Right ventricle myocardium superior (tissue), 1 donor: ENCODE measurements at regions not wholly inside any gene's neighbourhood (a gene's known extent, or its start where the extent isn't known, plus 50 kb on each side); places are given as distances from the start of the nearest gene placed in this dataset.

Experiments used
- ATAC-seq: fragments of 200-7000 bp; cut with Tn5 transposase; one replicate; pipeline ENCODE4 v1.9.1; 2020; ENCODE audit warnings: mild to moderate bottlenecking; ENCODE audit not compliant: poor library complexity
- DNase-seq: peaks from one replicate; pipeline ENCODE4 v3.0.0-alpha.2; 2020
- intact Hi-C: fragments of 100-400 bp; cut with DNase I; formaldehyde crosslinking; loops from one replicate; pipeline ENCODE4 v1.11.2; 2022
- donor health status: DM: no; HTN: yes; CAD: no; lungs with severe emphysema.

DNA sequence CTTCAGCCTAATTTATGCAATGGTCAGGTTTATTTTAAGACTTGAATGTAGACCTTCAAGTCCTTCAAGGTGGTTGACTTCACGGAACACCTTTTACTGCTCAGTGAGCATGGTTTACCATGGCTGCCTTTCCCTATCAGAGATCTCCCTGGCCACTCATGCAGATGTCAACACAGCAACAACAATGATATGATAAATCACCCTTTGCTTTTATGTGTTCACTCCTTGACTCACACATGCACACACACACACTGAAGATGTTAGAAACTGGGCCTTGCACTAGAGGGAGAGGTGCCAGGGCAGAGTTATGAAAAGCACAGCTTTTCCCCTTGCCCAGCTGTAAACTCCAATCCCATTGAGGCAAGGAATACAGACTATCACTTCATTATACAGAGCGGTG, 134.4 kb downstream of the WNT5A start:
- ATAC-seq (no peak), DNase-seq (no peak)
- intact Hi-C loops = no loop called here

DNA sequence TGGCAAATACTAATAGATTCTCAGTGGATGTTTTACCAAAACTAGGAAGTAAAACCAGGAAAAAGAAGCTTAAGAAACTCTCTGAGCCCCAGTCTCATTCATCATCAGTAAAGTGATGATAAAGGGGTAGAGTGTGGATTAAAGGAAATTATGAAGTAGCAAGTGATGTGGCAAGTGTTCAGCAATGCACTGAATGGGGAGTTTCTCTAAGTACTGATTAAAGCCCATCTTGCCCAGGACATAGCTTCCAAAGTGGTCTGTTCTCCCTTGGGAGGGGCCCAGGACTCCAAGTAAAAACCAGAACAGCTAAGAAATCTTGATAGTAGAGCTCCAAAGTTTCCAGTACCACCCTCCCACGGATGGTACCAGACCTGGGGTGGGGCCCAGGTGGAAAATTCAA, 137.3 kb downstream of the WNT5A start:
- ATAC-seq (no peak), DNase-seq (no peak)
- intact Hi-C loops = no loop called here

DNA sequence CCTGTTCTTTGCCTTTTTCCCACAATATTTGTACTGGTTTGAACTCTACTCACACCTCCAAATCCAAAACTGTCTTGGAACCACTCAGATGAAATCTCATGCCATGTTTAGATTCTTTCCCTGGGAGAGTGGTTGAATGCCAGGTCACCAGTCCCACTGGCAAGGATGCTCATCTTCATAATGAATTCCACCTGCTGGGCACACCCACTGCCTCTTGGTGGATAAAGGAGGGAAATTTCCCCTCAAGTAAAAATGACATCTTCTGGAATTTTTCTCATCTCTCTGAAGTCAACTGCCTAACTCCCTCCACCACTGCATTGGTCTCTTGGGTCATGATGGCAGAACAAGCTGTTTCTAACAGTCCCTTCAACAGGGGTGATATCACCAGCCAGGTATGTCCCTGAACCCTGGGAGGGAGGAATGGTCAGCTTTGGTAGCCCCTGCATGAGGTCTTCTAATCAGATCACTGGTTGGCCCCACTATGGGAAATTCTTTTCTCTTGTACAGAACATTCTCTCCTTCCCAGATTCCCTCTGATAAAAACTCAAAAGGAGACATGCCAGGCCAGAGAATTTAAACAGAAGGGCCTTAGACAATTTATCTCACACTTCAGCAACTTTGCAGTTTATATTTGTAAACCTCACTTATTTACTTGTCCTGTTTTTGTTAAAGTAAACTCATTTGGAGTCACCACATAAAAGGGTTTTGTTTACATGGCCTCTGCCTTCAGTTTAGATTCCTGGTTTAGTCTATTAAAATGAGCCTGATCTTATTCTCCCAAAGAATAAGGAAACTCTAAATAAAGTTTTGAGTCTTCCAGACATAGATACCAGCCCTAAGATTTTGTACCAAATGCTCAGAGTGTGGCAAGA, 143.4 kb downstream of the WNT5A start:
- ATAC-seq (no peak), DNase-seq (no peak)
- intact Hi-C loops = no loop called here

DNA sequence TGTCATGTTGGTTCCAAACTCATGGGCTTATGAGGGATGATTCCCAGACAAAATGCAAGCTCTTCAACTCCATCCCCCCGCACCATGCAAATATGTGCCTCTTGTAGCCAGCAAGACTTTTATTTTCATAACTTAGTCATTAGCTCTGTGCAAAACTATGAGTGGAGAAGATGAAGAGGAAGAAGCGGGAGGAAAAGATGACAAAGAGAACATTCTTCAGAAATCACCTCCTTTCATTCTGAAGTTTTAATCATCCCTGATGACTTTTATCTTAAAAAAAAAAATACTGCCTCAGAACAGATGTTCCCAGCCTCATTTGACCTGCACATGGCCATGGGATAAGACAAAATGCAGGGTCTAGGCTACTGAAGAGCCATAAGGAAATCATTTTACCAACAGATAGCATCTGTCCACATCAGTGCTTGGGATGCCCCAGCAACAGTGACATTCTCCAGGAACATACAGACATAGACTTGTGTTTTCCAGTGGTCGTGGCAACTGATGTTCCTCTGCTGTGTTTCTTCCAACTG, 145.5 kb downstream of the WNT5A start:
- intact Hi-C loops = no loop called here
- DNase-seq (no peak), ATAC-seq (no peak)

DNA sequence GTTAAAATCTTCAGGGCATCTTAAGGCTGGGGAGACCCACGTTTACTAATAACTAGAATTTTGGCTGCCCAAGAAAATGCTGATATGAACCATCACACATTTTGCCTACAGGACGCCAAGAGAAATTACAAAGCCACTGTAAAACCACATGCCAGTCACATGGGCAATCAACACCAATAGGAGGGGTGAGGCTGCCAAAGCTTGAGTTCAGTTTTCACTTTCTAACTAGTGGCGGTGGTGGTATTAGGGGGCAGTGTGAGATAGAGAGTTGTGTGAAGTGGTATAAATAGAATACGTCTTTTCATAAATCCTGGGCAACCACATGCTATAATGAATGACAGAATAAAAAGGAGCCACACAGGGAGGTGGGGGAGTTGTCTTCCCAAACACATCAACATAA, 147.3 kb downstream of the WNT5A start:
- intact Hi-C loops = no loop called here
- DNase-seq (no peak), ATAC-seq (no peak)

DNA sequence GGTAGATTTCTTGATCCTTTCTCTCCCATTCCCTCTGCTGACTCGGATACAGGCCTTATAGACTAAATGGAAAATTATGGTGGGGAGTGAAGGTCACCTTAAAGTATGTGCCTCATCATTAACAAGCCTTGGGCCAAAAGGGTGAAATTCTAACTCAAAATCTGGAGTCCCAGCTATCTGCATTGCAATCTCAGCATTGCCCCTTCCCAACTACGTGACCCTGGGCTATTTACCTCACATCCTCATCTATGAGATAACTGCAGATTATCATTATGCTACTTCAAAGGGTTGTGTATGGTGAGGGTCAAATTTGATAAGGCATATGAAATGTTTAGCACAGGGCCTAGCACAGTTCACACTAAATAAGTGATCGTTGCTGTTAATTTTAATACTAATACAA, 147.7 kb downstream of the WNT5A start:
- intact Hi-C loops = no loop called here
- ATAC-seq = no peak
- no peak for DNase-seq

DNA sequence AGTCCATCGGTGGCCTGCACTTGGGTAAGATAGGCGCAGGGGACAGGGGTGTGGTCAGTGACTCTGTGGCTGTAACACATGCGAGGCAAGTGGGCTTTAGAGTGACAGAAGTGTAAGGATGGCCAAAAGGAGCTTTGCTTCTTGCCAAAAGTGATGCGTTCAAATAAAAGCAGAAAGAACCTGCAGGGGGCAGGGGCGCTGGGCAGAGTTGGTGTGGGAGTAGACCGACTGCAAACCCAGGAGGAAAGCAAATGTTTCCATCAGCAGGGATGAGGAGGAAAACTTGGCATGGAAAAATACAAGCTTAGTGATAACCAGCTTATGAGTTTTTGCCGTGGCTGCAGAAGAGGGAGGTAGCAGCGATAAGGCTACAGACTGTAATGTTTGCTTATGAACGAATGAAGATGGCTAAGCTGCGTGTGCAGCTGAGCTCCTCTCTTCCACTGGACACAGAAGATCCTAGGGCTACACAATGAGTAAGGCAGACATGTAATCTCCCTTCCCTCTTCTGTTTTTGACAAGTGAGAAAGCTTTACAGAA, 149.4 kb downstream of the WNT5A start:
- ATAC-seq (no peak), DNase-seq (no peak)
- intact Hi-C loops = no loop called here

DNA sequence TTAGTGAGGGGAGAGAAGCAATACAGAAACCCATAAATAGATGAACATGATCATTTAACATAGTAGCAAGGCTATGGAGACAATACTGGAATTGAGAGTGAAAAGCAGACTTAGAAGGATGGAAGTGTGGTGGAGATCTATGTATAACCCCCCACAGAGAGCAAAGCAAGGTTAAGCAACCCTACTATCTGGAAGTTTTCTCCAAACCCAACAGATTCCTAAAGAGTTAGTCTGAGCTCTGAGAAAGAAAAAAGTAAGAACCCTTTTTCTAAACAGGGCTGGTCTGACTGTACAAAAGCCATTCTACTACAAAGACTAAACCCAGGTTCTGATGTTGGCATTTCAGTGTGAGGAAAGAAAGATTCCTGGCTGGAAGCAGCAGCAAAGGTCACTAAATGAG, 153.2 kb downstream of the WNT5A start:
- DNase-seq (no peak), ATAC-seq (no peak)
- intact Hi-C loops = no loop called here

DNA sequence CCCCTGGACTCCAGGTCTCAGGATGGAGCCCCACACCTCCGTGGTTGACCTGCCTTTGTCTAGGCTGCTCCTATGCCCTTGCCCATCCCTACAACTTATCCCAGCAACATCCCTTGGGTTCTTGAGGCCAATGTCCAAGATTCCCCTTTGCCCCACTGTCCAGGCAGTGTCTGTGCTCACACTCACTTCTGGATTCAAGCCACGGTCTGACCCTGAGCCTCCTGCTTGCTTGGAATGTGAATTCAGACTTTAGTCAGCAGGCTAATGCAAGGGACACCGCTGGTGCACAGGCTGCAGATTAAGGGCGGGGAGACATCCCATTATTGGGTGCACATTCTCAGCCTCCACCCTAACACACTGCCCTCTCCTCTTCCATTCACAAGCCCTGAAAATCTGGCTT, 154.1 kb downstream of the WNT5A start:
- ATAC-seq = no peak
- intact Hi-C loops = no loop called here
- no peak for DNase-seq

DNA sequence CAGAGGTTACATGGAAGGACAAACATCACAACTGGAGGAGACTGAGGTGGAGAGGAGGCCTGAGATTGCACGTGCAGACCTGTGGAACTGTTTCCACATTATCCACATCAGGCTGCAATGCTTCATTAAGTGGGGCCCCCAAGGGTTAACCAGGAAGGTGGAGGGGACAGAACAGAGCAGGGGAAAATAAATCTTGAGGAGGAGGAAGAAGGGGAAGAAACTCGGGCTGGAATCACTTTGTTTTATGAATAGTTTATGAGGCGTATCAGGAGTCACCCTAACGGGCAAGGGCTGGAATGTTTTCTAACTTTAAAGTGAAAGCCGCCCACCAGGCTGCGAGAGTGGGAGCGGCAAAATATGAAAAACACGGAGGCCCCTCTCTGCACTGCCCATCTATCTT, 154.9 kb downstream of the WNT5A start:
- intact Hi-C loops = no loop called here
- DNase-seq (no peak), ATAC-seq (no peak)

DNA sequence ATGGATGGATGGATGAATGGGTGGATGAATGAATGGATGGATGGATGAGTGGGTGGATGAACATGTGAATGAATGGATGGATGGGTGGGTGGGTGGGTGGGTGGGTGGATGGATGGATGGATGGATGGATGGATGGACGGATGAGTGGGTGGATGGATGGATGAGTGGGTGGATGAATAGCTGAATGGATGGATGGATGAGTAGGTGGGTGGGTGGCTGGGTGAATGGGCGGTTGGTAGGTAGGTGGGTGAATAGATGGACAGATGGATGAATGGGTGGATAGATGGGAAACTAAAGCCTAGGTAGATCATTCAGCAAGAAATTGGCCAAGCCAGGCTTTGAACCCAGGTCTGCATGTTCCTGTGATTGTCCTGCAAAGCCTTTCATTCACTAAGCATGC, 155.6 kb downstream of the WNT5A start:
- DNase-seq = no peak
- no peak for ATAC-seq
- intact Hi-C loops = no loop called here

DNA sequence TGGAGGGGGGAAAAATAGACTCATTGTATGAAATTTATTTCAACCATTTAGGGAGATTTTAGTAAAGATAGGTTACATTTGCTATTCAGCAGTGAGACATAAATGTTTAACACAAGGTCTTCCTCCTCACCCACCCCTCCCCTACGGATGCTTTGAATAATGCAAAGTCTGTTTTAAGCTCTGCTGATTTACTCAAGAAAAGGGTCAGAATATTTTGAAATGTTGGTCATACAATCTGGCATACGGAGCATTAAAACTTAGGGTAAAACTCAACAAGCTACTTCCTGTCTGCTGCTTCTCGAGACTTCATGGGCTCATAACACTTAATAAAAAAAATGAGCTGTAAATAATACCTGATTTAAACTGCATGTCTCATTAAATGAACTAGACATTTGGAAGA, 156.3 kb downstream of the WNT5A start:
- ATAC-seq (no peak), DNase-seq (no peak)
- intact Hi-C loops = no loop called here

DNA sequence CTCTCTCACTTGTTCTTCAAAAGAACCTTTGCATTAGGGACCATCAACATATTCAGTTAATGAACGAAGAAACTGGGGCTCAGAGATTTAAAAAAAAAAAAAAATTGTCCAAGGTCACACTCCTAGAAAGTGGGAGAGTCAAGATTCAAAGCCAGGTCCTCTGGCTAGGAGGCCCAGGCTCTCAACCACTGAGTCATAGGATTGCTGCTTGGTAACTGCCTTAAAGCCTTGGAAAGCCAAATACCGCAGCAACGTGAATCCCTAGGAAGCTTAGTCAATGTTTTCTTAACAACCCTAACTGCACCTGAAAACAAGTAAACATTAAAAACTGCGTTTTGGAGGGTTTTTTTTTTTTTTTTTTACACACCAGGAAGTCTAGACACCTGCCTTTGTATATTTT, 156.8 kb downstream of the WNT5A start:
- intact Hi-C loops = no loop called here
- no peak for ATAC-seq

DNA sequence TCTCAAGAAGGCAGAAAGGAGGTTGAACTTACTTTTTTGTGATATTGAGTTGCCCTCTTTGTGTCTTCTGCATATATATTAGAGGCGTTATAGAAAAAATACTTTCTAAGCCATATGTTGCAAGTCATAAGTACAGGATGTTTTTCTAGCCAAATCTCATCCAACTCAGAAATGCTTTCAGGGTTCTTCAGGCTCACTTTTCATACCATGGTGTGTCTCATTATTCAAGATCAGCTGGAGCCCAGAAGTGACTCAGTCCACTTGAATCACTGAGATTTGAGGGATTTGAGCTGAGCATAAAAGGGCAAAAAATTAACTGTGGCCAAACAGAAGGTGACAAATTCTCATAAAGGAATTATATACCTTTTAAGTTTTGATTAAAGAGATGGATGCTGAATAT, 157.3 kb downstream of the WNT5A start:
- DNase-seq (no peak), ATAC-seq (no peak)
- intact Hi-C loops = no loop called here

More for the DNA sequence above, 156.8 kb downstream of the WNT5A start:
- no peak for DNase-seq

DNA sequence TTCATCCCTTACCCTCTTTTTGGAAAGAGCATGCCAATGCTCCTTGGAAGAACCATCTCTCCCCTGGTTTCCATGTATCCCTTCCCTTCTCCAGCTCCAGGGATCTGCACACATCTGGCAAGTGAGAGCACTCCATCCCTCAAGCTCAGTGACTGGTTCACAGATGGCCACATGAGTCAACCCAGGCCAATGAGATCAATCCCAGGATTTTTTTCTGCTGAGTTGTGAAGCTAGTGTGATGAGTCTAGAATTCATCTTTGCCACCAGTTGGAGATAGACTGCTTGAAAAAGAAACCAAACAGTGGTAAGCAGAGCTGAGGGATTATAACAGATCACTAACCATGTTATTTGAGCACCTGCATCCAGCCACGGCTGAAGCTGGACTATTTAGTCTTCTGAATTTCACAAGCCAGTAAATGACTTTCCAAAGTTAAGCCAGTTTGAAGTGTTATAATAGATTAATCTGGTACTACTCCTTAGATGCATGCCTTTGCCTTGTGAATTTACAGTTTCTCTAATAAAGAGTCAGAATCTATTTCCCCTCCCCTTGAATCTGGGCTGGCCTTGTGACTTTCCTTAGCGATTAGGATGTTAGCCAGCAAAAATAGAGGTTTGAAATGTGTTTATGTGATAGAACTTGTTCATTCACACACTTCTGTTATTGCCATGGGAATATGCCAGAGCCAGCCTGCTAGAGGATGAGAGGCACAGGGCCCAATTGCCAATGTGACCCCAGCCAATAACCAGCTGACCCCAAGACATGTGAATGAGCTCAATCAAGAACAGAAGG, 159.8 kb downstream of the WNT5A start:
- no peak for DNase-seq
- intact Hi-C loops = no loop called here
- no peak for ATAC-seq

DNA sequence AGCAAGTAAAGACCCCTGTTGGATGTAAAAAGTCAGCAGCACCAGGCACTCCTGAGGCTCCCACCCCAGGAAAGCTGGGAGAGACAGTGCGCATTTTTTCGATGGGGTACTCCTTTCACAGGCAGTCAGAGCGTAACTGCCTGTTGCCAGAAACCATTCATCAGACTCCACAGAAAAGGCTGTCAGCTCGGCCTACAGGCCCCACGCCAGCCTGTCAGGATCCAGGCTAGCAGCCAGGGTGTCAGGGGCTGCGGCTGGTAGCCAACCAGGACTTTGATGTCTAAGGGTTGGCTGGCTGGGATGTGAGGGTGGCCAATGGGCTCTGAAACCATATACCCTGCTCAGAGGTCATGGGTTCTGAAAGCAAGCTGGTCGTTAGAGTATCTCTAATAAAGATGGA, 164.5 kb downstream of the WNT5A start:
- intact Hi-C loops = no loop called here
- no peak for ATAC-seq
- no peak for DNase-seq

DNA sequence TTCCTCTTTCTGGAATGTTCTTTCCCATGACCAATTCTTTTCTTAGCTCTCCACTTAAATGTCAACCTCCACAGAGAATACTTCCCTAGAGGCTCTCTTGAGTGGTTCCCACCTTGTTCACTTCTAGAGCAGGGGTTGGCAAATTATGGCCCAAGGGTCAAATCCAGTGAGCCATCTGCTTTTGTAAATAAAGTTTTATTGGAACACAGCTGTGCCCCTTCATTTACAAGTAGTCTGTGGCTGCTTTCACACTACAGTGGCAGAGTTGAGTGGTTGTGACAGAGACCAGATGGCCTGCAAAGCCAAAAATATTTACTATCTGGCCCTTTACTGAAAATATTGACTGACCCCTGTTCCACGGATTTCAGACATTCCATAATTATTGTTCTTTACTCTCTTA, 166.2 kb downstream of the WNT5A start:
- intact Hi-C loops = no loop called here
- DNase-seq (no peak), ATAC-seq (no peak)

DNA sequence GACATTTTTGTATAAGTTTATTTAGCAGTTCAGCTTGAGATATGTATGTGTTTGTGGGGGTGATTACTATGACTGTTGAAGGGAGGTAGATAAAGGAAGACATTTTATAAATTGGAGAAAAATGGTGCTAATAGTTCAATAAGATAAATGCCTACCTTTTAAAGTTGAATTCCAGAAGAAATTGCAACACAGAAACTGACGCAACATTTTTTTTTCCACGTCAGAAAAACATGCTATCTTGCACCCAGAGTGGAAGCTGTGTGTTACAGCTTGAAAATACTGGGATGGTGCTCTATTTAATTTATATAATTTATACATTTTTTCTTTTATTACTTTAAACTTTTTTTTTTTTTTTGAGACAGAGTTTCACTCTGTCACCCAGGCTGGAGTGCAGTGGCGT, 171.7 kb downstream of the WNT5A start:
- ATAC-seq (no peak), DNase-seq (no peak)
- intact Hi-C loops = no loop called here

DNA sequence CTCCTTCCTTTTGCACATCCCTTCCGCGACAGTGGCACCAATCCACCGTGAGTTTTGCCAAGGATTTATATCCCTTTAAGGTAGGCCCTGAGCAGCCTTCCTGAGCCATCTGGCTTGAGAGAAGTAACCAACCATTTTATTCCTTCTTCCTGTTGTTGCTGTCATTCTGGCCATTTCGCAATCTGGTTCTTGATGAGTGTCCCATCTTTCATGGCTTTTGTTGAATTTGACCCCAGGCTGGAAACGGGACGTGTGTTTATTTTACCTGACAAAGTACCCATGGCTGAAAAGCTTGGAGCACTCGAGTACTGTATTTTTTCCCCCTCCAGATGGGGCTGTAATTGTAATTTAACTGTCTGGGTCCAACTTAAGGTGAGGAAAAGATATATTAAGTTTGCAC, 173.4 kb downstream of the WNT5A start:
- ATAC-seq (no peak), DNase-seq (no peak)
- intact Hi-C loops = no loop called here

DNA sequence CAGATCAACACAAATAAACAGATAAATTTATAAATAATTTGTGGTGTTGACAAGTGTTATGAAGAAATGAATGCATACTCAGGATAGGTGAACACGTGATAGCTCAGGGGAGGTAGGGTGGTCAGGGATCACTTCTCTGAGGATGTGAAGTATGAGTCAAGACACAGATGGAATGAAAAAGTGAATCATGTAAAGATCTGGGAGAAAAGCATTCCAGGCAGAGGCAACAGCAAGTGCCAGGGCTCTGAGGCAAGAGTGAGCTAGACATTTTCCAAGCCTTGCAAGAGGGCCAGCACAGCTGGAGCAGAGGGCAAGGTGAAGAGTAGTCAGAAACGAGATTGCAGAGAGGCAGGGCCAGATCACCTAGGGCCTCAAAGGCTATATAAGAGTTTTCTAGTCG, 177.8 kb downstream of the WNT5A start:
- ATAC-seq = no peak
- intact Hi-C loops = no loop called here
- DNase-seq = no peak
